GM10266 (cell line): ENCODE measurements at regions not wholly inside any gene's neighbourhood (a gene's known extent, or its start where the extent isn't known, plus 50 kb on each side); places are given as distances from the start of the nearest gene placed in this dataset.

Experiments
- DNase-seq: peaks from one replicate; pipeline ENCODE4 v3.0.0; 2012; ENCODE audit errors: extremely low spot score
- TF ChIP-seq, protein P1 (sequence below): IDR thresholded peaks from 2 replicates; pipeline ENCODE4 v1.5.1; 2012; ENCODE audit warnings: mild to moderate bottlenecking, low read depth; ENCODE audit not compliant: control insufficient read depth, insufficient read depth; ENCODE audit errors: missing control alignments

DNA sequence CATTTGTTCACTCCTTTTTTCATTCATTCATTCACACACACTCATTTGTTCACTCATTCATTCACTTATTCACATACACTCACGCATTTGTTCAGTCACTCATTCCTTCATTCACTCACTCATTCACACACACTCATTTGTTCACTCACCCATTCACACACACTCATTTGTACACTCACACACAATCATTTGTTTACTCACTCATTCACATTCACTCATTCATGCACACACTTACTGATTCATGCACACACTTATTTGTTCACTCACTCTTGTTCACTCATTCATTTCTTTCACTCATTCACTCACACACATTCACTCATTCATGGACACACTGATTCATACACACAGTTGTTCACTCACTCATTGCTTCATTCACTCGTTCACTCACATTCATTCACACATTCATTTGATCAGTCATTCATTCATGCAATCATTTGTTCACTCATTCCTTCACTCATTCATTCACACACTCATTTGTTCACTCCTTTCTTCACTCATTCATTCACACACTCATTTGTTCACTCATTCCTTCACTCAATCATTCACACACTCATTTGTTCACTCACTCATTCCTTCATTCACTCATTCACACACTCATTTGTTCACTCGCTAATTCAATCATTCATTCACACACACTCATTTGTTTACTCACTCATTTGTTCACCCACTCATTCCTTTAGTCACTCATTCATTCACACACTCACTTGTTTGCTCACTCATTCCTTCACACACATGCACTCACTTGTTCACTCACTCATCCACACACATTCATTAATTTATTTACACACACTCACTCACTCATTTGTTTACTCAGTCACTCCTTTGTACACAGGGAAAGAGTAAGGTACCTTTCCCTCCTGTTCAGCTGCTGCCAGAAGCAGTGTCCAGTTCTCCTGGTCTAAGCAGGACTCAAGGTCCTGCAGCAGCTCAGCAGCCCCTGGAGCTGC is 50.7 kb upstream of the BHLHE23 start:
- DNase-seq = no peak
- TF ChIP-seq, protein P1, sequence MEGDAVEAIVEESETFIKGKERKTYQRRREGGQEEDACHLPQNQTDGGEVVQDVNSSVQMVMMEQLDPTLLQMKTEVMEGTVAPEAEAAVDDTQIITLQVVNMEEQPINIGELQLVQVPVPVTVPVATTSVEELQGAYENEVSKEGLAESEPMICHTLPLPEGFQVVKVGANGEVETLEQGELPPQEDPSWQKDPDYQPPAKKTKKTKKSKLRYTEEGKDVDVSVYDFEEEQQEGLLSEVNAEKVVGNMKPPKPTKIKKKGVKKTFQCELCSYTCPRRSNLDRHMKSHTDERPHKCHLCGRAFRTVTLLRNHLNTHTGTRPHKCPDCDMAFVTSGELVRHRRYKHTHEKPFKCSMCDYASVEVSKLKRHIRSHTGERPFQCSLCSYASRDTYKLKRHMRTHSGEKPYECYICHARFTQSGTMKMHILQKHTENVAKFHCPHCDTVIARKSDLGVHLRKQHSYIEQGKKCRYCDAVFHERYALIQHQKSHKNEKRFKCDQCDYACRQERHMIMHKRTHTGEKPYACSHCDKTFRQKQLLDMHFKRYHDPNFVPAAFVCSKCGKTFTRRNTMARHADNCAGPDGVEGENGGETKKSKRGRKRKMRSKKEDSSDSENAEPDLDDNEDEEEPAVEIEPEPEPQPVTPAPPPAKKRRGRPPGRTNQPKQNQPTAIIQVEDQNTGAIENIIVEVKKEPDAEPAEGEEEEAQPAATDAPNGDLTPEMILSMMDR = no peak

- TF ChIP-seq, protein P1 = peak; percentile 78
- DNase-seq = peak; percentile 73
Observed at GRCh38 chr20:63056236-63057170, 49.7 kb upstream of the BHLHE23 start.
